HepG2 (cell line): ENCODE measurements at regions not wholly inside any gene's neighbourhood (a gene's known extent, or its start where the extent isn't known, plus 50 kb on each side); places are given as distances from the start of the nearest gene placed in this dataset.
"Not testable (repeated sequence)": the region's sequence is repeated elsewhere in the genome, so short reads cannot be mapped to it uniquely, and the experiment has no call there.

Experiments
- ATAC-seq: fragments of 200-7000 bp; cut with Tn5 transposase; 3 replicates; pipeline ENCODE4 v1.9.1; 2020; ENCODE audit warnings: mild to moderate bottlenecking, moderate library complexity
- BruUV-seq: library from RNA; stranded (reverse); fragments of 400-500 nt; replicated peaks from 2 replicates; lab custom pipeline; 2021; lab: Mats Ljungman, UMichigan
- CTCF ChIA-PET: fragments of 300-600 bp; formaldehyde crosslinking; extraction: SDS; loops from one replicate; lab custom pipeline; 2021; ENCODE audit warnings: low total read pairs, inconsistent platforms, low intra/inter-chr PET ratio; lab: Yijun Ruan, JAX
- POLR2A ChIA-PET: fragments of 350-600 bp; sonication (Branson Sonifier 250); formaldehyde crosslinking; loops from one replicate; lab custom pipeline; 2020; ENCODE audit warnings: antibody characterized with exemption, inconsistent platforms; lab: Yijun Ruan, JAX
- DNase-seq: peaks from one replicate; pipeline ENCODE4 v3.0.0-alpha.2; 2015; ENCODE audit warnings: low spot score
- FAIRE-seq: peaks from 3 replicates; lab custom pipeline; 2011; peaks lifted over from hg19 to GRCh38; lab: Jason Lieb, UNC
- H2AFZ ChIP-seq: one replicate; pipeline ENCODE4 v1.6.1; 2011; ENCODE audit warnings: low read length, inconsistent platforms
- H3K27ac ChIP-seq: fragments of 300-600 bp; 3 replicates; pipeline ENCODE4 v1.8.0; 2011; ENCODE audit warnings: mixed run types, mild to moderate bottlenecking, mixed read lengths, low read length, inconsistent platforms; ENCODE audit not compliant: insufficient read depth; ENCODE audit errors: extremely low read length
- H3K27me3 ChIP-seq, 2 experiments: fragments of 200-600 bp in 1 of 2; 2 replicates in 1 of 2; 3 replicates in 1 of 2; pipeline versions ENCODE4 v1.6.0 to v1.8.0; 2011; ENCODE audit warnings: low read length in 2 of 2, mild to moderate bottlenecking in 2 of 2, moderate library complexity in 2 of 2, inconsistent platforms in 1 of 2; ENCODE audit not compliant: insufficient read depth in 2 of 2, control insufficient read depth in 1 of 2
- H3K36me3 ChIP-seq, 2 experiments: fragments of 200-600 bp in 1 of 2; replicated peaks in 1 of 2; 2 replicates in 1 of 2; 3 replicates in 1 of 2; pipeline versions ENCODE4 v1.5.1 to v1.8.0; 2011; ENCODE audit warnings: low read length in 2 of 2, inconsistent platforms in 1 of 2; ENCODE audit not compliant: insufficient read depth in 2 of 2, control insufficient read depth in 1 of 2
- H3K4me1 ChIP-seq: 2 replicates; pipeline ENCODE4 v1.5.1; 2012; ENCODE audit warnings: low read length, inconsistent platforms; ENCODE audit not compliant: insufficient read depth
- H3K4me2 ChIP-seq: 2 replicates; pipeline ENCODE4 v1.6.0; 2011; ENCODE audit warnings: low read depth, low read length, inconsistent platforms
- H3K4me3 ChIP-seq, 3 experiments: fragments of 200-600 bp in 1 of 3; sonication (generic), shearing (Covaris generic) in 1 of 3; replicated peaks in 1 of 3; 2 replicates each; pipeline ENCODE4 v1.5.1; 2011 to 2016; ENCODE audit warnings: low read length in 3 of 3, inconsistent platforms in 2 of 3, low read depth in 2 of 3, mild to moderate bottlenecking in 2 of 3, control low read depth in 1 of 3, mixed read lengths in 1 of 3; ENCODE audit not compliant: insufficient read depth in 1 of 3
- H3K79me2 ChIP-seq: one replicate; pipeline ENCODE4 v1.6.1; 2011; ENCODE audit warnings: low read length, inconsistent platforms; ENCODE audit not compliant: insufficient read depth
- H3K9ac ChIP-seq: 2 replicates; pipeline ENCODE4 v1.6.0; 2011; ENCODE audit warnings: mild to moderate bottlenecking, low read depth, low read length, inconsistent platforms; ENCODE audit not compliant: insufficient read depth
- H3K9me3 ChIP-seq: 2 replicates; pipeline ENCODE4 v1.5.1; 2012; ENCODE audit warnings: mild to moderate bottlenecking, low read length
- H4K20me1 ChIP-seq: 2 replicates; pipeline ENCODE4 v1.6.0; 2011; ENCODE audit warnings: inconsistent platforms, mild to moderate bottlenecking, low read length, moderate library complexity; ENCODE audit not compliant: insufficient read depth
- ARID3A ChIP-seq: IDR thresholded peaks from 2 replicates; pipeline ENCODE4 v1.6.1; 2012; ENCODE audit warnings: low read depth, low read length, improper control_type of control experiment
- CTCF ChIP-seq: sonication (generic); formaldehyde crosslinking; IDR thresholded peaks from 2 replicates; pipeline ENCODE4 v1.5.0; 2020; ENCODE audit warnings: mild to moderate bottlenecking, missing genetic modification reagents, moderate library complexity
- IKZF5 ChIP-seq: IDR thresholded peaks from 2 replicates; pipeline ENCODE4 v1.6.1; 2018; ENCODE audit warnings: missing genetic modification reagents, mild to moderate bottlenecking, missing compliant biosample characterization
- SRF ChIP-seq: IDR thresholded peaks from 2 replicates; pipeline ENCODE4 v1.6.1; 2011; ENCODE audit warnings: mild to moderate bottlenecking, low read depth, low read length, moderate library complexity
- YY1 ChIP-seq: IDR thresholded peaks from 2 replicates; pipeline ENCODE4 v1.6.1; 2011; ENCODE audit warnings: low read length, low read depth, moderate library complexity, mild to moderate bottlenecking; ENCODE audit not compliant: insufficient read depth, insufficient replicate concordance
- ZNF687 ChIP-seq: sonication (generic); formaldehyde crosslinking; IDR thresholded peaks from 2 replicates; pipeline ENCODE4 v1.5.1; 2020; ENCODE audit warnings: mild to moderate bottlenecking, missing genetic modification reagents, moderate library complexity
- ZNF703 ChIP-seq: sonication (generic); formaldehyde crosslinking; IDR thresholded peaks from 2 replicates; pipeline ENCODE4 v1.5.1; 2020; ENCODE audit warnings: missing genetic modification reagents, mild to moderate bottlenecking, moderate library complexity, borderline replicate concordance
- WGBS: methylation state at CpG from one replicate; pipeline ENCODE4 v1.1.6; 2017; ENCODE audit warnings: low lambda C conversion rate; 5-methylcytosine and 5-hydroxymethylcytosine counted together
- in situ Hi-C: cut with HindIII; loops from 2 replicates; pipeline ENCODE4 v1.10.0; 2017; ENCODE audit warnings: low pct_unique_long_range_greater_than_20kb; ENCODE audit not compliant: extremely low pct_ligation_motif_present
- intact Hi-C: fragments of 100-400 bp; cut with micrococcal nuclease; formaldehyde crosslinking; loops from one replicate; pipeline ENCODE4 v1.10.0; 2022; ENCODE audit not compliant: unreplicated experiment

- no peaks in the 10 kb centered on the region for H4K20me1 ChIP-seq
These were observed 75.9 kb upstream of the SCIN start for GRCh38 chr7:12494687-12495024.

GRCh38 chr7:12496901-12497674 lies 73.4 kb upstream of the SCIN start:
- in situ Hi-C loops (loop anchor here (25.0 kb wide), 2 partner anchors 660 to 1060 kb away; partner anchors contain the start of gene THSD7A), intact Hi-C loops (loop anchor here (1.0 to 10.0 kb wide), 4 partner anchors 39 to 662 kb away; partner anchors contain the start of gene THSD7A)
- TF ChIP-seq ARID3A (peak; percentile 11; the same call in 1 of the 2 replicates), IKZF5 (CRISPR knock-in tag) (0 out of 2 replicates have a peak, but pooled peaks have one; percentile 20), CTCF (CRISPR knock-in tag) (peak; percentile 23; the same call in 1 of the 2 replicates), YY1 (peak; percentile 65), ZNF687 (CRISPR knock-in tag) (peak; percentile 34)
- H3K27ac ChIP-seq, FAIRE-seq, H3K27me3 ChIP-seq, POLR2A ChIA-PET, H3K36me3 ChIP-seq, H4K20me1 ChIP-seq, BruUV-seq, H3K9me3 ChIP-seq, H3K79me2 ChIP-seq, H3K4me1 ChIP-seq, H2AFZ ChIP-seq: not testable (repeated sequence)
- DNase-seq, result peak; percentile 50
- peak; percentile 68 for ATAC-seq
- CTCF ChIA-PET, result interaction anchor here (1.1 kb wide), 1 partner anchor 38 kb away, joined by 6 read pairs; no protein-coding TSS in a partner anchor
- H3K4me3 ChIP-seq, result peak overlapping the region; percentile 59 to 65 (median 62); a peak in 5 of 6 replicates
- WGBS, result 3% methylated on average over 9 of the region's 31 CpGs
- H3K4me2 ChIP-seq, result peak overlapping the region; percentile 67
- peak overlapping the region; percentile 52; the same call in 1 of the 2 replicates for H3K9ac ChIP-seq

More at GRCh38 chr7:12494687-12495024, 75.9 kb upstream of the SCIN start:
- in situ Hi-C loops, result loop anchor here (25.0 kb wide), 2 partner anchors 657 to 1057 kb away; partner anchors contain the start of gene THSD7A
- ATAC-seq (peak; percentile 49; the same call in 2 of the 3 replicates), DNase-seq (no peak), FAIRE-seq (no peak)
- no peaks in the 10 kb centered on the region for H3K36me3 ChIP-seq
- no TSS peak for BruUV-seq
- H3K4me2 ChIP-seq, result no peak overlapping the region
- H2AFZ ChIP-seq, result peak overlapping the region; percentile 6
- WGBS, result 6% methylated on average over 3 of the region's 3 CpGs
- H3K9ac ChIP-seq, result no peak overlapping the region
- intact Hi-C loops, result loop anchor here (10.0 kb wide), 1 partner anchor 660 kb away; the partner anchor contains the start of gene THSD7A
- no peaks in the 10 kb centered on the region for H3K27me3 ChIP-seq
- TF ChIP-seq ZNF703 (CRISPR knock-in tag), result no peak
- no peak for TF ChIP-seq SRF
- POLR2A ChIA-PET, result no interaction called here
- H3K79me2 ChIP-seq, result no peaks in the 10 kb centered on the region
- CTCF ChIA-PET, result no interaction called here
- H3K4me3 ChIP-seq, result no peak overlapping the region
- no peaks in the 10 kb centered on the region for H3K4me1 ChIP-seq
- no peak overlapping the region for H3K27ac ChIP-seq
- H3K9me3 ChIP-seq, result no peaks in the 10 kb centered on the region
